ENCODE measurements at regions not wholly inside any gene's neighbourhood (a gene's known extent, or its start where the extent isn't known, plus 50 kb on each side); places are given as distances from the start of the nearest gene placed in this dataset.
"Not testable (repeated sequence)": the region's sequence is repeated elsewhere in the genome, so short reads cannot be mapped to it uniquely, and the experiment has no call there.

DNA sequence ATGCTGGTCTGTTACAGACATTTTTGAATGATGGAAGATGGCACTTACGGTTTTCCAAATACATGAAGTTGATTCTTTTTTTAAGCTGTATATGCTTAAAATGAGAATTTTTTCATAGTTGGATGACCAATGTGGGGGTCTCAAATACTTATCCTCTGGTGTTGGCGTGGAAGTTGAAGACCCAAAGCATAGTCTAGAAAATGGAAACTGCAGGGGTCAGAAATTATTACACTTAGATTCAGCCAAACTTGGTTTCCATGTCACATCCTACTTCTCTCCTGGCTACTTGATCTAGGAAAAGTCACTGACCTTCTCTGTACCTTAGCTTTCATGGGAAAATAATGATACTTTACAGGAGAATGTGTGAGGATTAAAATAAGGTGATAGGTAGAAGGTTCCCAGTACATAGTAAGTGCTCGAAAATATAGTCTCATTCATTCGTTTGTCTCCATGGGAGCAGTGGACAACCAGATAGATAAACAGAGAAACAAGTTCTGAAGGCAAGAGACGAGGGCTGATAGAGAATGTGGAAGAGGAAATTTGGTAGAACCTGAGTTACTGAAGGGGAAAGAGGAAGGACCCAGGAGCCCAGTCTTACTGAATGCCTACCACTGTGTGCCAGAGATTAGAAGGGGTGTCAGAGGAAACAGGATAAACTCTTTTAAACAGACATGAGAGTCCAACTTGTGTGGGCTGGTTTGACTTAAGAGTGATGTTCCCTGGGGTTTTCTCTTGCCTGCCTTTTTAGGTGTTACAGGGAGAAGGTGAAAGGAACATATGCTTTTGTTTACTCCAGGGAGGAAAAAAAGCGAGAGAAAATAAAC is 560.3 kb upstream of the KLF4 start:
- no peak for DNase-seq

DNA sequence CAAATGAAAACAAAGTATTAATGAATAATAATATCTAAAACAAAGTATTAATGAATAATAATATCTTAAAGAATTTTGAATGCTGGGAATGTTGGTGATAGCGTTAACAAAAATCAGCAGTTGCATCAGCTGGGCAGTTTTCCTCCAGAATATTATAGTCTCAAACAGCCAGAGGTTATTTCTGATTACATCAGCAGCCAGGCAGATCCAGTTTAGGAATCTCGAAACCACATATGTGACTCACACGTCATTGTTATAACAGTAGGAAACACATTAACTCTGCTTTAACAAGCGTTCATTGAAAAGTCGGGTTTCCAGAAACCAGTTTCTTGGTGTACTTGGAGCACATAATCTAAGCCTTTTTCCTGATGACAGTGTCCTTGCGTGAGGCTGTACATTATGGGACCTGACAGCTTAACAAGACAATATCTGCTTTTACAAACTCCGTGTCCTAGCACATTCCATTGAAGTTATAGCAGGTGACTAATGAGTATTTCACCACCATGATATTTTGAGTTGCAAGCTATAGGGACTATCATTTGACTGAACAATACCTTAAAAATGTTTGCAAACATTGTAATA is 559.5 kb upstream of the KLF4 start:
- no peak for DNase-seq

DNA sequence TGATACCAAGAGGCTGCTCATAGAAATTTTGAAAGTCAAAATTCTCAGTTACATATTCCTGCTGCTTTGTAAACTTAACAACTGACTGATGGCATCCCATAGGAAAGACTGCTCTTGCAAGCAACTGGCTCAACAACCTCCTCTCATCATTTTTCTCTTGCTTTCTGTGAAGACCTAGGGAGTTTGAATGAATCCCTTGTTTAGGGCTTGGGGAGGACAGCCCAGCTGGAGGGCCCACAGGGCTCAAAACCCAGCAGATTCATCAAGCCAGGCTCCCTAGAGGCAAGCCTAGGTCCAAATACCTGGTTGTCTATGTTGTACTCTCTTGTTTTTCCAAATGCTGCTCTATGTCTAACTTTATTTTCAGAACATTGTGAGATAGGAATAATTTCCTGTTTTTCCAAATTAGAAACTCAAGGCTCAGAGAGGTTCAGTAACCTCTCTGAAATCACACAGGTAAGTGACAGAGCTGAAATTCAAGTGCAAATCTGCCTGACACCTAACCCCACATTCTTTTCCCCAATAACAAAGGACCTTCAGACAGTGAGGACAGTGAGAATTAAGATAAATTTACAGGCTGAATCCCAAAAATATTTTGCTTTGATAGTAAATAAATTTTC is 558.9 kb upstream of the KLF4 start:
- no peak for DNase-seq

GRCh38 chr9:108047777-108048176 is 558.2 kb upstream of the KLF4 start:
- DNase-seq: not testable (repeated sequence)

DNA sequence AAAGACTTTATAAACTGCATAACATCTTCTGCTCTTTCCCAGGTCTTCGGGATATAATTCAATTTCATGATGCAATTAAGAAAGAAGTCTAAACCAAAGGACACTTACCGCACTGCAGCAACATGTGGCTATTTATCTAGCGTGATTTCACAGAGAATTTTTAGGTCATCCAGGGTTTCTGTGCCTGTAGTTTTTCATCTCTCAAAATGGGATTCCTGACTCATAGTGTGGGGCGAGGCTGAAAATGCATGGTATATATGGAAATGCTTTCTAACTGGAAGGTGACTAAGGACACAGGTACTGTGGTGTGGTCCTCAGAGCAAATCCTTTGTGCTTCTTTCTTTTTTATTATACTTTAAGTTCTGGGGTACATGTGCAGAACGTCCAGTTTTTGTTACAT is 557.7 kb upstream of the KLF4 start:
- DNase-seq: no peak

DNA sequence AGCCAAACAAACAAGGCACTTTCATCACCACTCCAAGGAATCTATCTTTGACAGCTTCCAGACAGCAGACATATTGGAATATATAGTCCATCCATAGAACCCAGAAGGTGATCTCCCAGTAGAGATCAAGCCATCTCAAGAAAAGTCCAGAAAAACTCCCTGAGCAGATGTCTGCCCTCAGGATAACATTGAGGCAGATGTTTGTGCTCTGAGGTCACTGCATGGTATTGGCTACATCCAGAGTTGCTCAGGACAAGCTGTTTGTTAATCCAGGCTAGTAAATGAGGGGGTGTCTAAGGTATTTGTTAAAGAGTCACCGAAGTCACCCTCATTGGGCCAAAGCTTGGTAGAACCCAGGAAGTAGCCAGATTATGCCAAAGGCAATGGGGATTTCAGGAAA is 556.3 kb upstream of the KLF4 start:
- DNase-seq: no peak

DNA sequence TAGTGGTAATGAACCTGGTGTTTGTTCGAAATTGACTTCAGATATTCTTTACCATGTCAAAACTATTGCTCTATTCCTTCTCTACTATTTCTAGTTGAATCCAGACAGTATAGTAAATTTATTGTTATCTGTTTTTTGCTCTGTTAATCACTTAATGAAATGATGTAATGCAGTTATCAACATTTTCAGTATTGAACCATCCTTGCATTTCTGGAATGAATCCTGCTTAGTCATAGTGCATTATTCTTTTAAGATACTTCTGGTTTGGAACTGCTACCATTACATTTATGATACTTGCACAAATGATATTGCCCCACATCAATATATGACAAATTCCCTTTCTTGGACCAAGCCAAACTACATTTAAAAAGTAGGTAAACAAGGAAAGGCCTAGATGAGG is 554.0 kb upstream of the KLF4 start:
- no peak for DNase-seq

DNA sequence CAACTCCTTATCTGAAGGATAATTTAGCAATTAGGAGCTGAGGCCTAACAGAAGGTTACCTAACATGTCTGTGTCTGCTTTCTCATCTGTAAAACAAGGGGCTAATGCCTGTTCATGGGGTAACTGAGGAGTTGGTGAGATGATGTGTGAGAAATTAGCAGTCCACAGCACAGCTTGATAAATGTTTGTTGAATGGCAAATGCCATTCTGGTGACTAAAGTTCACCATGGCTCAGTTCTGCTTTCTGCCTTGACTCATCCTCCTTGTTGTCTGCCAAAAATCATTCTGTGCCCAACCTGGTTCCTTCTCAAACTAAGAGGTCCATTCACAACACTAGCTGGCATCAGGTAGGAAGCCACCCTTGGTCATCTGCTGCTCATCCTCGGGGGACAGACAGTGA is 552.0 kb upstream of the KLF4 start:
- no peak for DNase-seq

- DNase-seq: no peak
Observed at GRCh38 chr9:108040783-108041182, 551.2 kb upstream of the KLF4 start.

DNA sequence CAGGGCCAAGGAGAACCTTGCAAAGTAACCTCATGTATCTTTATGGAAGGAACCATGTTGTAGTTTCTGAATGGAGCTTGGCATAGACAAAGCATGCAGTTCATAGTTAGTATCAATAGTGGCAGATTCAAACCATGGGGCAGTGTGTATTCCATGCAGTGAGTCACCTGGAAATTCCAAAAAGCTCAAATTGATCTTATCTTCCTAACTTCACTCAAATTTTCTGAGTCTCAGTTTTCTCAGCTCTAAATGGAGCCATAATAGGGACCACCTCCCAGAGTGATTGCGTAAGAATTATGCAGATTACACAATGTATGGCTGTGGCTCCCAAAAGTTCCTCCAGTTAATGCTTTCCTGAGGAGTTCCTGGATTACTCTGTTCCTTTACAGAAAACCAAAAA is 549.9 kb upstream of the KLF4 start:
- DNase-seq: no peak

DNA sequence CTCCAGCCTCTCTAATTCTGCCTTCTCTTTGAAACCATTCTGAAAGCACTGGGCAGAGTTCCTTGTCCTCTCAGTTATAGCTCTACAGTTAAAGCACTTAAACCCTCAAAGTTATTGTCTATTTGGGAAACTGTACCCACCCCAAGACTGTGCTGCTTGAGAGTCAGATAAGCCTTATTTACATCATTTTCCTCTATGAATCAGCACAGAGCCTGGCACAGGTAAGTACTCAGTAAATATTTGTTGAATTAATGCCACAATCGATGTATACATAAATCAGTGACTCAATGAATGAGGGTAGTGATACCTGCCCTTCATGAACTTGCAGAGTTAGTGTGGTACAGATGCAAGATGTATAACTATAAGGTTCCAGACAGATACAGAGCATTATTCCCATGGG is 549.4 kb upstream of the KLF4 start:
- no peak for DNase-seq

GRCh38 chr9:108035487-108035886 is 545.9 kb upstream of the KLF4 start:
- no peak for DNase-seq

DNA sequence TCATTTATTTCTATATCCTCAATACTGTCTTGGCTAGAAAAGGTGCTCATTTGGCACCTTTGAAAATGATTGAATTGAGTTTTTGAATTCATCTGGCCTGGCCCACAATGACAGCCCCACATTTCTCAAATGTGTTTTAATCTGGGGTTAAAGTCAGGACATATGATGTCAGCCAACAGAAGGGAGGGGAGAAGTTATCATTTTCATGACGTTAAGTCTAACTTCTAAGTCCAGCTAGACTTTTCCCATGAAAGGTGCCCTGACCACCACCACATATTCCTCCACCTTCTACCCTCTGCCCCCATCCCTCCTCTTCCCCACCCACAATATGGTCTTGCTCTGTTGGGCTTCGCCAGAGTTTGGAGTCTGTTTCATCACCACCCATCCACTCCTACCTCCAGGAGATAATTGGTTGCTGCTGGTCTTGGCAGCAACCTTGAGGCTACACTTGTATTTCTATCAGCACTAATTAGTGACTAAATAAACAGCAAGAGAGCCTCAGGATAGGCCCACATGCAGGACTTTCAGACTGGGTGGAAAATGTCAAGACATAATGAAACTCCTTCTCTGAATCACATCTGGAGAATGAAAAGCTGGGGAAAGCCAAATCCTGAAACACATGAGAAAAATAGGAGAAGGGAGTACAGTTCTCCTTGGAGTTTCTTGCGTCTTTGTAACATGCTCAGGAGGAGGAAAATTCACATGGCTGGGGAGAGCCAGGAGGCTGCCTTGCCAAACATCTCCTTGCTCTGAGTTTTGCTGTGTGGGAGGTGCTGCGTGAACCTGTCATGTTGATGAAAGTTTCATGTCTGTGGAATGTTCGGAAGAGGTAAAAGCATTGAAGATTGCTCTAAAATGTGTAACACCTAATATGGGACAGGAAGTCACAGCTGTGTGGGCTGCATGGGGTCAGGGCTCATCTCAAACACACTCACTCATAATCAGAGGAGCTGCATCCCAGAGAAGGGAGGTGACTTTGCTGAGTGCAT is 544.7 kb upstream of the KLF4 start:
- no peak for DNase-seq

- DNase-seq: not testable (repeated sequence)
Observed at GRCh38 chr9:108032079-108032478, 542.5 kb upstream of the KLF4 start.

DNA sequence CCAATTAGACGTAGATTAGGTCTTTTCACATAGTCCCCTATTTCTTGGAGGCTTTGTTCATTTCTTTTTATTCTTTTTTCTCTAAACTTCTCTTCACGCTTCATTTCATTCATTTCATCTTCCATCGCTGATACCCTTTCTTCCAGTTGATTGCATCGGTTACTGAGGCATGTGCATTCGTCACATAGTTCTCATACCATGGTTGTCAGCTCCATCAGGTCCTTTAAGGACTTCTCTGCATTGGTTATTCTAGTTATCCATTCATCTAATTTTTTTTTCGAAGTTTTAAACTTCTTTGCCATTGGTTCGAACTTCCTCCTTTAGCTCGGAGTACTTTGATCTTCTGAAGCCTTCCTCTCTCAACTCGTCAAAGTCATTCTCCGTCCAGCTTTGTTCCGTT is 541.7 kb upstream of the KLF4 start:
- DNase-seq: not testable (repeated sequence)

DNA sequence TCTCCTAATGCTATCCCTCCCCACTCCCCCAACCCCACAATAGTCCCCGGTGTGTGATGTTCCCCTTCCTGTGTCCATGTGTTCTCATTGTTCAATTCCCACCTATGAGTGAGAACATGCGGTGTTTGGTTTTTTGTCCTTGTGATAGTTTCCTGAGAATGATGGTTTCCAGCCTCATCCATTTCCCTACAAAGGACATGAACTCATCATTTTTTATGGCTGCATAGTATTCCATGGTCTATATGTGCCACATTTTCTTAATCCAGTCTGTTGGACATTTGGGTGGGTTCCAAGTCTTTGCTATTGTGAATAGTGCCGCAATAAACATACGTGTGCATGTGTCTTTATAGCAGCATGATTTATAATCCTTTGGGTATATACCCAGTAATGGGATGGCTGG is 537.1 kb upstream of the KLF4 start:
- not testable (repeated sequence) for DNase-seq

DNA sequence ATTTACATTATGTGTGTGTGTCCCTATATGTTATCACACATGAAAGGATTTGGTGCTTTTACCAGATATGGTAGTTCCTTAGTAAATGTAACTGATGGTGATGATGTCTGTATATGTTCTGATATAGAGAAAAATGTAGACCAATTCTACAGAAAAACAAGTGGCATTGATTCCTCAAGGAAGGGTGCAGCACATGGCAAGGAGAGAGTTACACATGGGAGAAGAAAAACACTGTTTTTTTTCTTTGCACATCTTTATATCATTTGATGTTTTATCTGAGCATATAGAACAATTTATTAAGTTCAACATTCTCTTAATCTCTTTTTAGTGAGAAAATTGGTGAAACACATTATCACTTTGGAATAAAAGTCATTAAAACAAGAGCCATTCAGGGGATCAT is 535.0 kb upstream of the KLF4 start:
- no peak for DNase-seq

DNA sequence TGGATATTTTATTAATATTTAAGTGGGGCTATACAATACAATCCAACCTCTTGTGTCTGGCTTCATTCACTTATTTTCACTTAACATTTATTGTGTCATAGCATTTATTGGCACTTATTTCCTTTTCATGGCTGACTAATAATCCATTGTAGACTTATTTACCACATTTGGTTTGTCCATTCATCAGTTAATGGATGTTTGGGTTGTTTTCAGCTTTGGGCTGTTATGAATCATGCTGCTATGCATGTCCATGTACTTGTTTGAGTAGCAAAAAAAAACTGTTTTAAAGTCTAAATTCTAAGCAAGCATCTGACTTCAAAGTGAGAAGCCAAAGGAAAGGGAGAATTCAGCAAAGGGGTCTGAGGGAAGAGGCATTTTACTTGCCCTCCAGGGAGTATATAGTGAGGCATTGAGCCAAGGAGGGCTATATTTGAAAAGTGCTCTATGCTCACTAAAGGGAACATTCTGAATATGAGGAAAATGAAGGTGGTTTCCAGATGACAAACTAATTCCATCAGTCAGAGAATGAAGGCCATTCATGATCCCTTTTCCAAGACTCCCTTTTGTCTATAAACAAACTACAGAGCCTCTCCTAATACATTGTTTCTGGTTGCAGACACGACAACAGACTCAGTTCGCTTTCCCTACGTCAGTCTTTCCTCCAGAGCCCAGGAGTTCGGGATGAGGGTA is 532.8 kb upstream of the KLF4 start:
- no peak for DNase-seq

DNA sequence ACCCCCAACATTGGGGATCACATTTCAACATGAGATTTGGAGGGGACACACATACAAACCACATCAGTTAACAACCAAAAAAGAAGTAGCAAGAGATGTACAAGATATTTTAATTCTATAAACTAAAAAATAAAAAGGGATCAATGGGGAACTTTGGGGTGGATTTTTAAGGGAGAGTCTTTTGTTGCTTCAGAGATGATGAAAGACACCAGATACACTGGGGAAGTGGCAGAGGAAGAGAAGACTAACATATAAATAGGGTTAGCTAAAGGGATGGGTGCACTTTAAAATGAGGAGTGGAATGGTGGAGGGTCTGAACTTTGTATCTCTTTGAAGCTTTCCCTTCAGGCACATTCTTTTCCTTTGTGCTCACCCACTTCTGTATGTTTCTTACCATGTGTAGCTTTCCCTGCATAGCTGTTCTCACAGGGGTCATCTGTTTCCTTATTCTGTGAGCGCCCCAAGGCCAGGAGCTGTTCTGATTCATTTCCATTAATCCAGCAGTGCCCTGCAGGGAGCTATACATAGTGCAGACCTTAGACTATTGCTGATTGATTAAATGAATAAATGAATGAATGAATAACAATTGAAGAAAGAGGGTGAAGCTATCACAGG is 531.6 kb upstream of the KLF4 start:
- DNase-seq: no peak

DNA sequence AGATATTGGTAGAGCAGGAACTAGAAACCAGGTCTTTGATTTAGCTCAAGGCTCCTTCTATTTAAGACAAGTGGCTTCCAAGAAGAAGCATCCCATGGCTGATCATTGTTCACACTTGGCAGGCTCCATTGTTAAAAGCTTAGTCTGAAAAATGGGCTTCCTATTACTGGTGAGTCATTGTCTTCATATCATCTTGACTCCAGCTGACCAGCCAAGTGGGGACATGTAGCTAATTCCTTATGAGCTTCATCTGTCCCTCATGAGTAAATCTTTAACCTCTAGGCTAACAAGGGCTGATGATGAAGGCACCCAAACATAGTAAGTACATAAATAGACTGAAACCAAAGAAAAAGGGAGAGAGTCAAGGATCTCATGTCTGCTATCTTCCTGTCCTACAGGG is 530.3 kb upstream of the KLF4 start:
- DNase-seq: no peak

DNA sequence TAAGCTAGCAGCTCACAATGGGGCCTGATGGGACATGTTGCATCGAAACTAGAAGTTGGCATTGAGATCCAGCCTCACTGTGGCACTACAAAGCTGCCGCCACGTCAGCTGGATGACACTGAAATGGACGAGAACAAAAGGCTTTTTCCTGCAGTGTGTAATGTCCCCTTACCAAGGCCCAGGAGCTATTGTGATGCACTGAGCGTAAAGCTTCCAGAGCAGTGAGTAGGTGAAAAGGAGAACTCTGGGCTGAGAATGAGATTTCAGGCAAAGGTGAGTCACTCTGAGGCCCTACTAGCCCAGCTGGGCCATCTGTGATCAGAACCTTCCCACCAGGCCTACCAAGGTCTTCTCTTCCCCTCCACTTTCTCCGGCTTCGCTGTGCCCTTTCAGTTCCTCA is 528.1 kb upstream of the KLF4 start:
- DNase-seq: no peak

DNA sequence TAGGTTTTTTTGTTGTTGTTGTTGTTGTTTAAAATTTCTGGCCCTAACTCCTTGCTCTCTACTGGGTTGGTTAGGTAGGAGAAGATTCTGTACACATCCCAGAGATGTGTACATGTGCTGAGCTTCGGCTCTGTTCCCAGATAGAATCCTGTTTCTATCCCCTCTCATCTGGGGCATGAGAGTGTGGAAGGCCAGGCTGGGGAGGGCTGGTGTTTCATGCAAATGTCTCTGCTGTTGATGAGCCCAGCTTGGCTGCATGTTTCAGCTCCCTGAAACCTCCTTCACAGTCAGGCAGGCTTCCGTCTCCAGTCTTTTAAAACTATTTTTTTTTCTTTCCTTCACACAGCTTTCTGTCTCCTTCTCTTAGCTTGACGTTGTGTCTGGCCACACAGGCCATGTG is 526.9 kb upstream of the KLF4 start:
- DNase-seq: no peak

Data from stimulated activated CD4-positive, alpha-beta T cell treated with anti-CD3 and anti-CD28 coated beads, Interleukin-4, amount 100 ng/mL, for 1 hour (primary cell).